Psoas muscle (tissue), 7 donors: ENCODE measurements at regions not wholly inside any gene's neighbourhood (a gene's known extent, or its start where the extent isn't known, plus 50 kb on each side); places are given as distances from the start of the nearest gene placed in this dataset.

Experiments
- ATAC-seq, 4 donors: fragments of 200-7000 bp; cut with Tn5 transposase; one replicate each; pipeline ENCODE4 v1.9.1; 2020; ENCODE audit warnings: moderate library complexity in 3 of 4, mild to moderate bottlenecking in 2 of 4
- DNase-seq, 2 donors: peaks; one replicate each; pipeline ENCODE4 v3.0.0-alpha.2; 2020
- H3K27ac ChIP-seq: fragments of 200-600 bp; one replicate; pipeline ENCODE4 v1.8.0; 2022
- H3K27me3 ChIP-seq, 3 donors: fragments of 200-600 bp in 1 of 3; one replicate each; pipeline versions ENCODE4 v1.6.1 to v1.8.0; 2013 to 2022; ENCODE audit warnings: low read length in 2 of 3, mild to moderate bottlenecking in 2 of 3, moderate library complexity in 1 of 3; ENCODE audit not compliant: insufficient read depth in 3 of 3
- H3K36me3 ChIP-seq, 2 donors: fragments of 200-600 bp in 1 of 2; one replicate each; pipeline versions ENCODE4 v1.6.1 to v1.8.0; 2013 to 2022; ENCODE audit warnings: low read depth in 1 of 2, mild to moderate bottlenecking in 1 of 2, moderate library complexity in 1 of 2; ENCODE audit not compliant: insufficient read depth in 1 of 2
- H3K4me1 ChIP-seq: fragments of 200-600 bp; one replicate; pipeline ENCODE4 v1.8.0; 2022
- H3K4me3 ChIP-seq: fragments of 200-600 bp; one replicate; pipeline ENCODE4 v1.8.0; 2022; ENCODE audit warnings: mild to moderate bottlenecking
- H3K9me3 ChIP-seq: fragments of 200-600 bp; one replicate; pipeline ENCODE4 v1.8.0; 2022
- WGBS, 3 donors: extraction: QIAGEN DNeasy Blood & Tissue Kit; methylation state at CpG; one replicate each; pipeline versions ENCODE4 v1.1.6 to v1.1.7; 2013; 5-methylcytosine and 5-hydroxymethylcytosine counted together
- intact Hi-C, 2 donors: fragments of 100-400 bp; cut with DNase I; formaldehyde crosslinking; loops; one replicate each; pipeline versions ENCODE4 v1.11.0 to v1.14.2; 2022
- TF ChIP-seq, protein P1 (sequence below): fragments of 200-600 bp; IDR thresholded peaks from one replicate; pipeline ENCODE4 v1.8.0; 2022; ENCODE audit warnings: antibody characterized with exemption
- donor health status: healthy with polysubstance abuse.
- donor health status: DM: no; HTN: no; CAD: no; lungs with moderate emphysema.
- donor health status: Bipolar disorder and iron deficiency.
- donor health status: healthy.
- donor health status: DM: yes; HTN: yes; CAD: no.
- donor health status: DM: no; HTN: no; CAD: no.
- donor health status: DM: yes; HTN: yes; CAD: no.

DNA sequence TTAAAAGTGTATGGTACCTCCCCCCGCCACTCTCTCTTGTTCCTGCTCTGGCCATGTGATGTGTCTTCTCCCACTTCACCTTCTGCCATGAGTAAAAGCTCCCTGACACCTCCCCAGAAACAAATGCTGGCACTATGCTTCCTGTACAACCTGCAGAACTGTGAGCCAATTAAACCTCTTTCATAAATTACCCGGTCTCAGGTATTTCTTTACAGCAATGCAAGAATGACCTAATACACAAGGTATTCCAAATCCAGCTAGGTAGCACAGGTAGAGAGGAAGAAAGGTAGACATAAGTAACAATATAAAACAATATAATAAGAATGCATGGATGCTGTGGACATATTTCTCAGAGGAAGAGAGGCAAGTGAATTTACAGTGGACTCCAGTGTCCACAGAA, 394.1 kb upstream of the ARID1B start:
- Histone ChIP-seq H3K27me3 (no peaks in the 10 kb centered on the region), H3K4me1 (no peaks in the 10 kb centered on the region), H3K36me3 (no peaks in the 10 kb centered on the region), H3K27ac (no peak overlapping the region), H3K9me3 (no peaks in the 10 kb centered on the region), H3K4me3 (no peak overlapping the region)
- DNase-seq (no peak), ATAC-seq (no peak)
- WGBS, 3 donors, result 86 to 91% (median 90%) methylated on average over 2 of the region's 2 CpGs
- TF ChIP-seq, protein P1, sequence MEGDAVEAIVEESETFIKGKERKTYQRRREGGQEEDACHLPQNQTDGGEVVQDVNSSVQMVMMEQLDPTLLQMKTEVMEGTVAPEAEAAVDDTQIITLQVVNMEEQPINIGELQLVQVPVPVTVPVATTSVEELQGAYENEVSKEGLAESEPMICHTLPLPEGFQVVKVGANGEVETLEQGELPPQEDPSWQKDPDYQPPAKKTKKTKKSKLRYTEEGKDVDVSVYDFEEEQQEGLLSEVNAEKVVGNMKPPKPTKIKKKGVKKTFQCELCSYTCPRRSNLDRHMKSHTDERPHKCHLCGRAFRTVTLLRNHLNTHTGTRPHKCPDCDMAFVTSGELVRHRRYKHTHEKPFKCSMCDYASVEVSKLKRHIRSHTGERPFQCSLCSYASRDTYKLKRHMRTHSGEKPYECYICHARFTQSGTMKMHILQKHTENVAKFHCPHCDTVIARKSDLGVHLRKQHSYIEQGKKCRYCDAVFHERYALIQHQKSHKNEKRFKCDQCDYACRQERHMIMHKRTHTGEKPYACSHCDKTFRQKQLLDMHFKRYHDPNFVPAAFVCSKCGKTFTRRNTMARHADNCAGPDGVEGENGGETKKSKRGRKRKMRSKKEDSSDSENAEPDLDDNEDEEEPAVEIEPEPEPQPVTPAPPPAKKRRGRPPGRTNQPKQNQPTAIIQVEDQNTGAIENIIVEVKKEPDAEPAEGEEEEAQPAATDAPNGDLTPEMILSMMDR, result no peak
- intact Hi-C loops, result no loop called here

DNA sequence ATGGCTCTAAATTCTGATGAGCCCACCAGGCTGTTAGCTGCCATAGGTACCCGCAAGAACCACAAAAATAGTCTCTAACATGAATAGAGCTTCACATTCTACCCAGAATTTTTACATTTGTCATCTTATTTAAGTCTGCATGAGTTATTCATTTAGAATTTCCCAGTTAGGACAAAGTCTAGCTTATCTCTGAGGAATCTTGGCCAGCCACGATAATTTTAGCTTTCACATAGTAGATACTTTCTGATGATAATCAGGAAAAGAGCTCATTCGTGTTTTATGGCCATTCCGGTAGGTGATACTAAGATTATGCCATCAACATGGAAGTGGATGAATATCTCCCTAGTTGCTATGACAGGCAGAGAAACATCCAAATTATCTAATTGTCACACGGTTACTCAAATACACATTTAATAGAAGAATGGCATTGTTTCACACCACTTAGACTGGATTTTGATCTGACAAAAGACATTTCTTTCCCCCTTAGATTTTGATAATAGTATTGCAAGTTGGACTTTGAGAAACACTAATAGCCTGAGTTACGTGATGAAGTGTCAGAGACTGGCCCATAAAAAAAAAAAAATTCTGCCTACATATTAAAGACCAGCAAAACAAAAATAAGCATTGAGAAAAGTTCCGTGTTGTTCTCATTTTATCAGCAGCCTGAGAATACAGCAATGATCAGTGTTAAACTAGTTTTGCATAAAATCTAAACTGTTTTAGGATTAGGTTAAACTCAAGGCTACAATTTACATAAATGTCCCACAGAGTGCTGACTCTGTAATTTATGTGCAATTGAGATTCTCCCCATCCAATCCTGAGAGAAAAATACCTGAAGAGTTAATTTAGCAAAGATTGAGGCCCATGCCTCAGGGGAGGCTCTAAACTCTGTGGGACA, 397.5 kb upstream of the ARID1B start:
- Histone ChIP-seq H3K4me1 (no peaks in the 10 kb centered on the region), H3K36me3 (no peaks in the 10 kb centered on the region), H3K27ac (no peak overlapping the region), H3K4me3 (no peak overlapping the region), H3K9me3 (no peaks in the 10 kb centered on the region), H3K27me3 (no peaks in the 10 kb centered on the region)
- intact Hi-C loops, result no loop called here
- DNase-seq (no peak), ATAC-seq (no peak)
- TF ChIP-seq, protein P1, result no peak
- WGBS, 3 donors, result 75 to 84% (median 79%) methylated on average over 7 of the region's 7 CpGs

DNA sequence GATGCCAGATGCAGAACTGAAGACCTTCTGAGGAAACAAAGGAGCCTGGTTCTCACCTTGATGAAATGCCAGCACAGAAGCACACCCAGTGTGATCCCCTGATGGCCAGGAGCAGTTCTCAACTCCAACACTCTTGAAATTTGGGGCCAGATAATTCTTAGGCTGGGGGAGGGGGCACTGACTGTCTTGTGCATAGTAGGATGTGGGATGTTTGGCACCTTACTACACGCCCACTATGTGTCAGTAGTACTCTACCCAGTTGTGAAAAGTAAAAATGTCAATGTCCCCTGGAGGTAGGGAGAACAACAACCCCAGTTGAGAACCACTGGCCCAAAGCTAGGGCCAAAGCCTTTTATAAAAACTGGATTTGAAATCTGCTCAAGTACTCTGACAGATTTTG, 398.3 kb upstream of the ARID1B start:
- Histone ChIP-seq H3K4me3 (no peak overlapping the region), H3K27ac (no peak overlapping the region), H3K4me1 (no peaks in the 10 kb centered on the region), H3K36me3 (no peaks in the 10 kb centered on the region), H3K27me3 (no peaks in the 10 kb centered on the region), H3K9me3 (no peaks in the 10 kb centered on the region)
- no peak for ATAC-seq
- no peak for DNase-seq
- TF ChIP-seq, protein P1, result no peak
- WGBS, 3 donors, result 72 to 81% (median 80%) methylated on average over 1 of the region's 1 CpG
- intact Hi-C loops, result no loop called here

DNA sequence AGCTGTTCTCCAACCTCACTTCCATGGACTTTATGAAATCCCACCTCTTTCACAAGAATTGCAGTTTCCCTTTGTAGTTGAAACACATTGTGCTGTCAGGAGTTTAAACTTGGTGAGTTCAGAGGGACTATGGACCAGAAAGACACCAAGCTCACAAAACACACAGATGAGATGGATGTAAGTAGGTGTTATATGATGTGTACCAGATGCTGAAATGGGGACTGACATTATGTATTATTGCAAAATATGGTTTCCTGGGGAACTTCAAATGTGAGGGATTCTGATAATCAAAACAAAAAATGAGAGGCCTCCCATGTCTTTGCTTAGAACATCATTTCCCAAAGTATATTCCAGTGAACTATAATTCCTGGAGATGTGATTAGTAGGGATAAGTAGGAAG, 401.1 kb upstream of the ARID1B start:
- no peaks in the 10 kb centered on the region for H3K36me3 ChIP-seq
- no peak for ATAC-seq
- no peaks in the 10 kb centered on the region for H3K9me3 ChIP-seq
- intact Hi-C loops, result no loop called here
- DNase-seq, result no peak
- no peak overlapping the region for H3K27ac ChIP-seq
- no peak overlapping the region for H3K4me3 ChIP-seq
- no peaks in the 10 kb centered on the region for H3K4me1 ChIP-seq
- no peaks in the 10 kb centered on the region for H3K27me3 ChIP-seq
- TF ChIP-seq, protein P1, result no peak

DNA sequence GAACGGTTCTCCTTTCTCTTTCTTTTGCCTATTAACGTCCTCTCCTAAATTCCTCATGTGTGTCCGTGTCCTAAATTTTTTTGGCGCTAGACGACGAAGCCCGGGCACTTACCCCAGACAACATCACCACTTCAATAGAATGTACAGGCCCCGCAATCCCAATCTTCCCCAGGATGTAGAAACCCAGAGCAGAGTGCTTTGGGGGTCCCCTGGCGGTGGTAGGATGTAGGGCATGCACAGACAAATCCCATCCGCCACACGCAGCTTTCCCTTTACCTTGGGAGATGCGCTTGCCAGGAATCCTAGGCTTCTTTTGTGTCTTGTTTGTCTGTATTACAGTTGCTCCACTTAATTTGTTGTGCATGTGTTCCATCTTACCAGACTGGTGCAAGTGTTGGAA, 417.3 kb upstream of the ARID1B start:
- H3K4me3 ChIP-seq, result no peak overlapping the region
- peaks cover 0 to 2% (median 0%) of the 10 kb centered on the region in 3 donors for H3K27me3 ChIP-seq
- H3K9me3 ChIP-seq, result no peaks in the 10 kb centered on the region
- no peak overlapping the region for H3K27ac ChIP-seq
- H3K4me1 ChIP-seq, result no peaks in the 10 kb centered on the region
- no peak for ATAC-seq
- intact Hi-C loops, result no loop called here
- WGBS, 3 donors, result 93% methylated on average over 12 of the region's 12 CpGs
- TF ChIP-seq, protein P1, result no peak
- DNase-seq, result no peak
- H3K36me3 ChIP-seq, result no peaks in the 10 kb centered on the region
